HL-60 (cell line): ENCODE measurements at regions not wholly inside any gene's neighbourhood (a gene's known extent, or its start where the extent isn't known, plus 50 kb on each side); places are given as distances from the start of the nearest gene placed in this dataset.

Experiments used
- CTCF ChIP-seq: IDR thresholded peaks from one replicate; pipeline ENCODE4 v1.5.1; 2011; ENCODE audit warnings: low read length, control low read depth, inconsistent platforms; ENCODE audit not compliant: insufficient read depth
- REST ChIP-seq: IDR thresholded peaks from 2 replicates; pipeline ENCODE4 v1.6.1; 2012; ENCODE audit warnings: low read depth; ENCODE audit not compliant: insufficient replicate concordance
- SPI1 ChIP-seq: IDR thresholded peaks from 2 replicates; pipeline ENCODE4 v1.6.1; 2012; ENCODE audit warnings: low read depth, mild to moderate bottlenecking, borderline replicate concordance

- TF ChIP-seq CTCF (no peak), REST (no peak), SPI1 (no peak)
Observed at GRCh38 chr9:8096091-8096490, 296.5 kb upstream of the DMAC1 start.
